HG02798 (cell line): ENCODE measurements at regions not wholly inside any gene's neighbourhood (a gene's known extent, or its start where the extent isn't known, plus 50 kb on each side); places are given as distances from the start of the nearest gene placed in this dataset.
A peak's percentile ranks its signal among the peaks of the same experiment; 100 is the strongest.
"Not testable (repeated sequence)": the region's sequence is repeated elsewhere in the genome, so short reads cannot be mapped to it uniquely, and the experiment has no call there.

Experiments used
- ATAC-seq: cut with Tn5 transposase; IDR thresholded peaks from one replicate; pipeline ENCODE4 v1.9.1; 2021; ENCODE audit warnings: mild to moderate bottlenecking; ENCODE audit not compliant: unreplicated experiment, poor library complexity

DNA sequence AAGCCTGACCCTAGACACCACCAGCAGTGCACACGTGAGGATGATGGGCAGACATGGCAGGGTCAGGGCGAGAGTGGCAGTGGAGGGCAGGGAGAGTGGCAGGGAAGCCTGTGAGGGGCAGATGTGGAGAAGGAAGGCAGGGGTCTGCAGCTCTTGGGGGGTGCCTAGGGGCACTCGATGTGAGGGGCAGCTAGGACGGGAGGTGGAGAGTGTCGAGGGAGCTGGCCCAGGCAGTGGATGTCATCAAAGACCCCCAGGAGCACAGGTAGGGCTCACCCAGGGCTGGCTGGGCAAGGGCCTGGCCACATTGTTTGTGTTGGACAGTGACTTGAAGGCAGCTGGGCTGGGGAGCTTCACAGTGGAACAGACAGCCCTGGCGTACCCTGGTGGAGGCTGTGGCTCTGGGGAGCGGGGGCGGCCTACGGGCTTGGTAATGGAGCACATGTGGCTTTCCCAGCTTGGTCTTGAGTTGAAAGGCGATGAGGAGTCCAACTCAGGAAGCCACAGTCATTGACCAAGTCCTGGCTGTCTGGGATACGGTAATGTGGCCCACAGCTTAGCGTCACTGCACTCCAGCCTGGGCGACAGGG lies 87.1 kb downstream of the RTP5 start:
- no peak for ATAC-seq

- ATAC-seq: no peak
These were observed 87.7 kb downstream of the RTP5 start for GRCh38 chr2:241957276-241957675.

DNA sequence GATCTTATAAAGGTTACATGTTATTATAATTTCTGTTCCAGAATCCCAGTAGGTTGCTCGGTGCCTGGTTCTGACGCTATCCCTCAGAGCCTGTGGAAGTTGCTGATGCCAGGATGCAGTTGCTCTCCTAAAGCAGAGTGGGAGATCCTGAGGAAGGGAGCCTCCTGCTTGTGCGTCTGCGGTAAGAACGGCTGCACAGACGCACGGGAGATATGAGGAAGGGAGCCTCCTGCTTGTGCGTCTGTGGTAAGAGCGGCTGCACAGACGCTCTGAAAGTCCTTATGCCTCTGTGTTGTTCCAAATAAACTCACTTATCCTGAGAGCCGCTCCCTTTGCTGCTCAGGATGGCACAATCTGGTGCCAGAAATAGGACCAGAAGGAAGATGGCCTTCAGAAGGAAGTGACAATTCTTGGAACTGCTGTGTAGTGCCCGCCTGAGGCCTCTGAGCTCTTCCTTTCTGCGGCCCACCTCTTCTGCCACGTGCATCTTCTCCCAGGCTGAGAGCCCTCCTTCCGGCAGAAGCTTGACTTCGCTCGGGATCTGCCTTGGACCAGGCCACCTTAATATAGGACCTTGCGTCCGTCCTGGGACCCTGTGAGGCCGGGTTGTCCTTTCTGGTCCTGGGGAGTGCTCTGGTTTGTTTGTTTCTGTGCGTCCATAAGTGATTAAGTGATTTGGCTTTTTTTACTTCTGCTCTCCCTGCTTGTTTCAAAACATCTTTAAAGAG lies 89.5 kb downstream of the RTP5 start:
- ATAC-seq: no peak

DNA sequence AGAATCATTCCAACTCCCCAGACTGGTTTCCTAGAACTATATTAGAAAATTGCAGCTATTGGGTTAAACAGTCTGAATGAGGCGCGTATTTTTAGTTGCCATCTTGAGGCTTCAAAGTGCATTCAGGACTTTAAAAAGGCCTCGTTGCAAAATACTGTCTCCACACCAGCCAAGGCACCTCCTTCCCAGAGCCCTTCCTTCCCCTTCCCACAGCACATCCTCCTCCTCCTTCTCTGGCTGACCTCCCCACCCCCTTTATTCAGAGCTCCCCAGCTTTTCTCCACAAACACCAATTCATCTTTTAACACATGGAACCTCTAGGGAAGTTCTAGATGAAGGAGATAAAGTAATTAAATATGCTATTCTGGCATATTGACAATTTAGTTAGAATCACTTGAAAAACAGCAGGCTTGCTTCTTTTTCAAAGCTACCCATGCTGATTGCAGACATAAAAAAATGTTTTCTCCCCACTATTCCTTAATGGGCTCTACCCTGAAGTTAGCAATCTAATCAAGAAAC lies 90.3 kb downstream of the RTP5 start:
- ATAC-seq: no peak

GRCh38 chr2:241961454-241961853 lies 91.9 kb downstream of the RTP5 start:
- ATAC-seq: no peak

- no peak for ATAC-seq
These were observed 94.6 kb downstream of the RTP5 start for GRCh38 chr2:241964133-241964532.

DNA sequence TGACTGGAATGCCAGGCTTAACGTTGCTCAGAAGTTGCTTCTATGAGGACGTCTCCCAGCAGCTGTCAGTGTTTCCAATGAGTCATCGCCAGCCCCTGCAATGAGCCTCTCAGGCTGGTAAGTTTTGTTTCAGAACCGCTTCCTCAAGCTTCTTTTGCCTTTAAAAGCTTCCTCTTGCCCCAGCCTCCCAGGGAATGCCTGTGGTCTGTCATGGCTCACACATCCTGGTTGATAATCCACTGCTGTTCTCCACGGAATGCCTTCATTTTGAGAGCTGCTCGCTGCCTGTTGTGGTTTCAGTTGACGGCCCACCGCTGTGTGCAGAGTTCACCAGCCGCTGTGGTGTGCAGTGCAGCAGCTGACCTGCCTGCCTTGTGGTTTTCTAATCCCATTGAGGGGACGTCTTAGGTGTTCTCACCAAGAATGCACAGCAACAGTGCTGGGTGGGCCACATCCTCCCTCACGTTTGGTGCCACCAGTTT lies 96.4 kb downstream of the RTP5 start:
- ATAC-seq: peak; percentile 86

DNA sequence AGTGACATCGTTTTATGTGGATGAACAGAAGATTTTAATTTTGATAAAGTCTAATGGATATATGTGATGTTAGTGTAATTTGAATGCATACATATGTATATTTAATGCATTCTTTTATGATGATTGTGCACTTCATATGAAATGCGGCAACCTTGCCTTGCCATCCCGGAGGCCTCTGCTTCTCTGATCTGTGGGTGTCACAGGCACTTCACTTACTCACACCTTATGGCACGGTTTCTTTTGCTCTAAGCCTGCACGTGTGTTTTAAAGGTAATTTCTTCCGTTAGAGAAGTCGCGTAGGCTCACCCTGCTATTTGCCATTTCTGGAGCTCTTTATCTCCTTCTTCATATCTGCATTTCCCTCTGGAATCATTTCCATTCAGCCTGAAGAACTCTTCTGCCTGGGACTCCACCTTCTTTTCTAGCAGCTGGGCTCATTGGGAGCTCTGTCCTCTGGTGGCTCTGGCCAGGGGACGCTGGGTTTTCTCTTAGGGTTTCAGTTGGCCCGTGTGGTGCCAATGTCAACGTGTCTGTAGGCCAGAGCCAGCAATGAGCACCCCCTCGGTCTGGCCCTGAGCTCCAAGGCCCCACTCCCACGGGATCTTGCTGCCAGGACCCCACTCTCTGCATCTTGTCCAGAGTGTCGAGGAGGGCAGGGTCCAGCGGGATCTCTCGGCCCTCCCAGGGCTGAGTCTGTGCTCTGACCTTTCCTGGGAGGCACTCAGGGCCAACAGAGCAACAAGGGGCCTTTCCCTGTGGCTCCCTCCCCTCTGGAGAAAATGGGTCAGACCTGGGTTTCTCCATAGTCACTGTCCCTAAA lies 97.3 kb downstream of the RTP5 start:
- ATAC-seq: no peak

DNA sequence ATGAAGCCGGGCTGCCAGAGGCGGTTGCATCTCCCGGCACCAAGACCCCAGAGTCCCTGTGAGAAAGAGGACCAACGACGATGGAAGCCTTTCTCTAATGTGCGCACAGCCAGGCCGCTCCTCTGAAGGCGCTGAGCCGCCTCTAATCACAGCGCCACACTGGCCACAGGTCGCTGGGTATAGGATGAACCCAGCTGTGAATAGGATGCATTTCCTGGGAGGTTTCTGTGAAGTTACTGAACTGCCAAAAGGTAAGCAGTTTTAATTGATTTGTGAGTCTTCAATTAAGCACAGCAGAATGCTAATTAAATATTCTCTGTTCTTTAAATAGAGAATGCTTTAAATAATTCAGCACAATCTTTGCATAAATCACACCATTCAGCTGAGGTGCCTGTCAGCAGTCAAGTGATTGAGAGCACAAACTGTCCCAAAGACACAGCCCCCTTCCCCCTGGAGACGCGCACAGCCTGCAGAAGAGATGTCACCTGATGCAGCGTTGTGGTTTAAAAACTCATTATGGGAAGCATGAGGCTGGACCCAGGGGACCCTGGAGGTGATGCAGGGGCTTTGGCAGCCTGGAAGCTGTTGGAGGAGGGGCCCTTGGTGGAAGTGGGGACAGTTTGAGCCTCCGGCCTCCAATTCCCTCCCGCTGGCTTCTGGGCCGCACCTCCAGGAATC lies 98.1 kb downstream of the RTP5 start:
- ATAC-seq: no peak

GRCh38 chr2:241968417-241968816 lies 98.9 kb downstream of the RTP5 start:
- no peak for ATAC-seq

DNA sequence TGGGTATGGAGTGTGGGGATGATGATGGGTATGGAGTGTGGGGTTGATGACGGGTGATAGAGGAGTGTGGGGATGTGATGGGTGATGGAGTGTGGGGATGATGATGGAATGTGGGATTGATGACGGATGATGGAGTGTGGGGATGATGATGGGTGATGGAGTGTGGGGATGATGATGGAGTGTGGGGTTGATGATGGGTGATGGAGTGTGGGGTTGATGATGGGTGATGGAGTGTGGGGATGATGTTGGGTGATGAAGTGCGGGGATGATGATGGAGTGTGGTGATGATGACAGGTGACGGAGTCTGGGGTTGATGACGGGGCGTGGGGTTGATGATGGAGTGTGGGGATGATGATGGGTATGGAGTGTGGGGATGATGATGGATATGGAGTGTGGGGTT lies 99.7 kb downstream of the RTP5 start:
- ATAC-seq: not testable (repeated sequence)

GRCh38 chr2:241970716-241971115 lies 101.2 kb downstream of the RTP5 start:
- ATAC-seq: no peak

GRCh38 chr2:241974096-241974495 lies 104.6 kb downstream of the RTP5 start:
- no peak for ATAC-seq

DNA sequence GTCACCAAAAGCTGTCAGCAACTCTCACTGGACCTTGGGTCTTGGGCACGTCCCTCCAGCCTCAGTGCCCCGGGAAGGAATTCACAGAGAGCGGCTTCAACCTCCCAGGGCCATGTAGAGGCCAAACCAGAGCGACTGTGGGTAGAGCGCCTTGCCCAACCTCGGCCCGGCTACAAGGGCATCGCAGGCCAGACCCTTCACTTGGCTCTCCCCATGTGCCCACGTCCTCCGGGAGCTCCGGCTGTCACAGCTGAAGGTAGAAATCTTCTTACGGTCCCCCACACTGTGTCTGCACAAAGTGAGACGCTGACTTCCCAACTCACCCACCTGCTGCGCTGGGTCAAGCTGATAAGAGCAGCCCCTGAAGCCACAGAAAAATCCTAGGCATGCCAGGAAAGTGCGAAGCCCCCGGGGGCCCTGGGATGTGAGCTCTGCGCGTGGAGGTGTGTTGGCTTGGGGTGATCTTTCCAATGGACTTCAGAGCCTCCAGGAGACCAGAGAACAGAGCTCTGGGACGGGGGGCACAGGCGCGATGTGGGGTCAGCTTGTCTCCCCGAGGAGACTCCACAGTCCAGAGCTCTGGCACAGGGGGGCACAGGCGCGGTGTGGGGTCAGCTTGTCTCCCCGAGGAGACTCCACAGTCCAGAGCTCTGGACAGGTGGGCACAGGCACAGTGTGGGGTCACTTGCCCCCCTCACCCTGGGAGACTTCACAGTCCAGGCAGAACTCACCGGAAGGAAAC lies 105.5 kb downstream of the RTP5 start:
- no peak for ATAC-seq

DNA sequence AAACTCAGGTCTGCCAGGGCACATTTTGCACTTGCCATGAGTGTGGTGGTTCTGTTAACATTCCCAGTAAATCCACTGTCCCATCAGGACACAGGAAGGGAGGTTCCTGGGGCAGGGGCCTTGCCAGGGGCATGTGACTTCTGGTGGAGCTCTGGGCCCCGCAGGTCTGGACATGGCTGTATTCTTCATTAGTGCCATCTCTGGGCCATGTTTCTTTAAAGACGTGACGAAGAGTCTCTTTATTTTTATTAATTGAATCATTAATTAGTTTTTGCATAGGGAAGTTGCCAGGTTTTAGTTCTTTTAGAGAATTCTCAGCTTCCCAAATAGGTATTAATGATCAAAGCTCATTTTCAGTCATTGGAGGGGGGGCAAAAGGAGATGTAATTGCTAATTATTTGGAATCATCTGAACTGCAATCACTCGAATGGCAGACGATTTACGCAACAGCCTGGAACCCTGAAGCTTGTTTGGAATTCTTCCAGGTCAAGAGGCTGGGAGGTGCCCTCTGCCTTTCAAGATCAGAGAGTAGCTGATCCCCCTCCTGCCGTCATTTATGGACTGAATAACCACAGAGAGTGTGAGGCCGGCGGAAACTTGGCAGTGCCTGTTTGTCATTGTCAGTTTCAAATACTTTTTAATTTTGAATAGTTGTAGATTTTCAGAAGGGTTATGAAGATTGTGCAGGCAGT lies 106.2 kb downstream of the RTP5 start:
- ATAC-seq: no peak

DNA sequence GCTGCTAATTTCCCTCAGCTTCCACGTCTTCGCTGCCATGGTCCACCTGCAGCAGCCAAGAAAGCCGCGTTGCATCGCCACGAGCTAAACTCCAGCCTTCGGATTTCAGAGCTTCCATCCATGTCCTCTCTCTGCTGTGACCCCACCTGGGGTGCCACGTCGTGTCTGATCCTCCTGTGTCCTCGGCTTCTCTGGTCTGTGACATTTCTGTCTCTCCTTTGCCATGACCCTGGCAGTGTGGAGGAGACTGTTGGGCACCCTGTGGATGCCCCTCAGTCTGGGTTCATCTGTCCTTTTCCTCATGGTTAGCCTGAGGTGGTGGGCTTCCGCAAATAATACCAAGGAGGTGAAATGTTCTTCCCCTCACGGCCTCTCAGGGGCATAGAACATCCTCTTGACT lies 106.8 kb downstream of the RTP5 start:
- ATAC-seq: no peak

DNA sequence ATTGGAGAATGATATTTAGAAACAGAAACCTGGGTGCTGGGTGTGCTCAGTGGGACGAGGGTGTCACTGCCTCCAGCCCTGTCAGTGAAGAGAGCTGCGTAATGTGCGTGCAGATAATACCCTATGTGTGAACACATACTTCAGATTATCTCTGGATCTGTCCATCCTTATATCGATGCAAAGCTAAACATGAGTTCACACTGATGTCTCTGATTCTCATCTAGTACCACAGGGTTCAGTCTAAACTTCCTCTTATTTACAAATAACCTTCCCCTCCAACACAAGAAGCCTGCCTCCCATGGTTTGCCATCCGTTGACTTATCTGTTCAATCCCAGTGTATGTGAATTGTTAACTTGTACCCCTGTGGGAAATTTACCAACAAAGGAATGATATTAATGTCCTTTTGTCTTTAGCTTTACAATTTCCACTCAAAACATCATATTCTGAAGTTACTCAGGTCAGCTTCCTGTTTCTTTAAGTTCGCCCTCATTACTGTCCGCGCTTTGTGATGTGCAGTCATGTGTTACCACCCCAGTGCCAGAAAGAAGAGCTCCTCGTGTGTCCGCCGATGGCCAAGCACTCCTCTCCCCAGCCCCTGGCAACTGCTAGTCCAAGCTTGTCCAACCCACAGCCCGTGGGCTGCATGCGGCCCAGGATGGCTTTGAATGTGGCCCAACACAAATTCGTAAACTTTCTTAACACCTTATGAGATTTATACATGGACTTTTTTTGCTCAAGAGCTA lies 108.2 kb downstream of the RTP5 start:
- no peak for ATAC-seq

- no peak for ATAC-seq
These were observed 109.1 kb downstream of the RTP5 start for GRCh38 chr2:241978670-241979069.

DNA sequence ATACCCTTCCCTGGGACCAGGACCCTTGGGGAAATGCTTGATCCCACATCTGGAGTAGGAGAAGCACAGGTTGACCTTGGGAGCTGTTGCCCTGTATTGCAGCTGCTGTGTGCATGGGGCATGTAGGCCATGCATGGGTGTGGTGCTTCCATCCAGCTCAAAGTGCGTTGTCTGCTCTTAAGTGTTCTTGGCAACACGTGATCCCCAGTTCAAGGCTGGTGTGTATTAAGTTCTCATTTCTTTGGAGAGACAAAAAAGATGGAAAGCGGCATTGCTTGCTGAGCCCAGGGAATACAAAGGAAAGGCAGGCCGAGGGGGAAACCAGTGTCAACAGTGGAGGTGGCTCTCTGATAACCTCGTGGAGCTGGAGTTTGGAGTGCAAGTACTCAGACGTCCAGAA lies 110.7 kb downstream of the RTP5 start:
- no peak for ATAC-seq
